H1 (cell line): ENCODE measurements at regions not wholly inside any gene's neighbourhood (a gene's known extent, or its start where the extent isn't known, plus 50 kb on each side); places are given as distances from the start of the nearest gene placed in this dataset.

Source experiments
- CTCF ChIA-PET: fragments of 300-600 bp; sonication (Branson Sonifier 250); formaldehyde crosslinking; loops from one replicate; lab custom pipeline; 2021; ENCODE audit not compliant: partially characterized antibody; lab: Charles Lee
- POLR2A ChIA-PET: fragments of 300-600 bp; sonication (Branson Sonifier 250); formaldehyde crosslinking; loops from one replicate; lab custom pipeline; 2021; ENCODE audit warnings: inconsistent platforms; ENCODE audit not compliant: partially characterized antibody; lab: Charles Lee
- DNase-seq, 2 experiments: peaks; one replicate each; pipeline versions ENCODE4 v3.0.0 to v3.0.0-alpha.2; 2010 to 2022; ENCODE audit warnings: low spot score in 2 of 2, low read depth in 1 of 2, mixed read lengths in 1 of 2
- FAIRE-seq: peaks from 2 replicates; lab custom pipeline; 2011; peaks lifted over from hg19 to GRCh38; lab: Jason Lieb, UNC
- H2AFZ ChIP-seq: 2 replicates; pipeline ENCODE4 v1.8.1; 2012; ENCODE audit warnings: low read length, inconsistent platforms
- H2AK5ac ChIP-seq: 2 replicates; pipeline ENCODE4 v1.6.1; 2013; ENCODE audit warnings: low read depth, low read length
- H2BK120ac ChIP-seq: replicated peaks from 2 replicates; pipeline ENCODE3; 2013; ENCODE audit warnings: low read depth, low read length, inconsistent platforms
- H2BK12ac ChIP-seq: 2 replicates; pipeline ENCODE4 v1.6.1; 2013; ENCODE audit warnings: low read depth, low read length
- H2BK15ac ChIP-seq: 2 replicates; pipeline ENCODE4 v1.6.1; 2013; ENCODE audit warnings: low read length
- H2BK20ac ChIP-seq: 2 replicates; pipeline ENCODE4 v1.6.1; 2013; ENCODE audit warnings: low read length
- H2BK5ac ChIP-seq: 2 replicates; pipeline ENCODE4 v1.6.1; 2013; ENCODE audit warnings: low read depth, low read length
- H3K14ac ChIP-seq: 2 replicates; pipeline ENCODE4 v1.6.1; 2013; ENCODE audit warnings: inconsistent platforms; ENCODE audit not compliant: insufficient read length
- H3K18ac ChIP-seq: 2 replicates; pipeline ENCODE4 v1.6.1; 2013; ENCODE audit warnings: low read length; ENCODE audit errors: extremely low read depth
- H3K23ac ChIP-seq: 2 replicates; pipeline ENCODE4 v1.6.1; 2013; ENCODE audit warnings: inconsistent platforms; ENCODE audit not compliant: insufficient read length
- H3K23me2 ChIP-seq: 2 replicates; pipeline ENCODE4 v1.6.1; 2013; ENCODE audit warnings: low read depth, low read length
- H3K27ac ChIP-seq: 2 replicates; pipeline ENCODE4 v1.6.1; 2011; ENCODE audit warnings: low read depth, low read length, inconsistent platforms
- H3K27me3 ChIP-seq, 4 experiments: replicated peaks in 1 of 4; 1 replicate in 1 of 4; 2 replicates in 3 of 4; pipeline versions ENCODE4 v1.6.1 to v1.8.1; 2011 to 2013; ENCODE audit warnings: low read length in 3 of 4, mild to moderate bottlenecking in 3 of 4, inconsistent platforms in 2 of 4, mixed read lengths in 2 of 4, moderate library complexity in 1 of 4; ENCODE audit not compliant: control insufficient read depth in 3 of 4, insufficient read depth in 3 of 4; ENCODE audit errors: extremely low read depth in 1 of 4
- H3K36me3 ChIP-seq, 4 experiments: 2 replicates each; pipeline versions ENCODE4 v1.6.1 to v1.8.1; 2011 to 2013; ENCODE audit warnings: mild to moderate bottlenecking in 4 of 4, low read length in 3 of 4, moderate library complexity in 2 of 4, control low read depth in 1 of 4, inconsistent platforms in 1 of 4; ENCODE audit not compliant: insufficient read depth in 4 of 4, control insufficient read depth in 2 of 4
- H3K4ac ChIP-seq: replicated peaks from 2 replicates; pipeline ENCODE3; 2013; ENCODE audit warnings: low read length, low read depth, mixed read lengths, inconsistent platforms; ENCODE audit not compliant: insufficient read length
- H3K4me1 ChIP-seq, 4 experiments: replicated peaks in 1 of 4; 1 replicate in 1 of 4; 2 replicates in 3 of 4; pipeline versions ENCODE4 v1.6.1 to v1.8.1; 2011 to 2013; ENCODE audit warnings: low read length in 3 of 4, inconsistent platforms in 2 of 4, mixed read lengths in 1 of 4; ENCODE audit not compliant: insufficient read depth in 4 of 4, control insufficient read depth in 3 of 4
- H3K4me2 ChIP-seq, 2 experiments: 2 replicates each; pipeline versions ENCODE4 v1.6.1 to v1.8.1; 2011 to 2013; ENCODE audit warnings: low read depth in 2 of 2, low read length in 2 of 2, control low read depth in 1 of 2, inconsistent platforms in 1 of 2, mild to moderate bottlenecking in 1 of 2; ENCODE audit not compliant: insufficient read depth in 1 of 2
- H3K4me3 ChIP-seq, 4 experiments: fragments of 200-600, 300-600 bp in 1 of 4; sonication (generic), shearing (Covaris generic), sonication (Bioruptor Twin) in 1 of 4; 2 replicates each; pipeline versions ENCODE4 v1.5.1 to v1.8.1; 2011 to 2016; ENCODE audit warnings: low read length in 4 of 4, low read depth in 3 of 4, control low read depth in 2 of 4, inconsistent platforms in 2 of 4, mild to moderate bottlenecking in 2 of 4, mixed read lengths in 1 of 4, moderate library complexity in 1 of 4; ENCODE audit not compliant: insufficient read depth in 2 of 4; ENCODE audit errors: extremely low read depth in 1 of 4
- H3K56ac ChIP-seq: replicated peaks from 2 replicates; pipeline ENCODE3; 2013; ENCODE audit warnings: low read depth, mild to moderate bottlenecking, mixed read lengths, low read length, inconsistent platforms; ENCODE audit not compliant: insufficient read length
- H3K79me1 ChIP-seq: 2 replicates; pipeline ENCODE4 v1.6.1; 2013; ENCODE audit warnings: low read depth, low read length, control low read depth
- H3K79me2 ChIP-seq, 2 experiments: 2 replicates each; pipeline versions ENCODE4 v1.6.1 to v1.8.1; 2012 to 2013; ENCODE audit warnings: low read length in 2 of 2, mild to moderate bottlenecking in 2 of 2, inconsistent platforms in 1 of 2; ENCODE audit not compliant: insufficient read depth in 2 of 2, control insufficient read depth in 1 of 2
- H3K9ac ChIP-seq, 4 experiments: replicated peaks in 1 of 4; 1 replicate in 1 of 4; 2 replicates in 3 of 4; pipeline versions ENCODE4 v1.6.1 to v1.8.1; 2011 to 2013; ENCODE audit warnings: low read depth in 3 of 4, low read length in 3 of 4, control low read depth in 2 of 4, mild to moderate bottlenecking in 2 of 4, moderate library complexity in 2 of 4, inconsistent platforms in 1 of 4; ENCODE audit errors: extremely low read depth in 1 of 4
- H3K9me3 ChIP-seq, 2 experiments: 2 replicates each; pipeline versions ENCODE4 v1.6.1 to v1.8.1; 2012 to 2013; ENCODE audit warnings: mild to moderate bottlenecking in 2 of 2, moderate library complexity in 2 of 2, control low read depth in 1 of 2, inconsistent platforms in 1 of 2, low read depth in 1 of 2, low read length in 1 of 2, mixed read lengths in 1 of 2; ENCODE audit not compliant: insufficient read depth in 2 of 2
- H4K20me1 ChIP-seq, 2 experiments: replicated peaks in 1 of 2; 2 replicates each; pipeline versions ENCODE3 to v1.8.1; 2011 to 2013; ENCODE audit warnings: inconsistent platforms in 2 of 2, low read length in 2 of 2, mild to moderate bottlenecking in 1 of 2; ENCODE audit not compliant: insufficient read depth in 2 of 2, control insufficient read depth in 1 of 2
- H4K5ac ChIP-seq: 2 replicates; pipeline ENCODE4 v1.6.1; 2013; ENCODE audit warnings: low read length, low read depth, mixed read lengths, inconsistent platforms; ENCODE audit not compliant: insufficient read length
- H4K8ac ChIP-seq: 2 replicates; pipeline ENCODE4 v1.8.0; 2013; ENCODE audit warnings: mild to moderate bottlenecking, moderate library complexity, low read length, inconsistent platforms; ENCODE audit not compliant: insufficient read depth; ENCODE audit errors: extremely low read depth
- H4K91ac ChIP-seq: replicated peaks from 2 replicates; pipeline ENCODE3; 2013; ENCODE audit warnings: low read length, mixed read lengths, inconsistent platforms; ENCODE audit not compliant: insufficient read length
- BCL11A ChIP-seq, 2 experiments: IDR thresholded peaks; one replicate each; pipeline ENCODE4 v1.6.1; 2011; ENCODE audit warnings: low read depth in 2 of 2, low read length in 2 of 2, mild to moderate bottlenecking in 2 of 2
- BRCA1 ChIP-seq: IDR thresholded peaks from 2 replicates; pipeline ENCODE4 v1.6.1; 2012; ENCODE audit warnings: low read depth, low read length, improper control_type of control experiment
- CEBPB ChIP-seq: IDR thresholded peaks from 2 replicates; pipeline ENCODE4 v1.6.1; 2012; ENCODE audit warnings: low read depth, low read length
- CTCF ChIP-seq, 3 experiments: IDR thresholded peaks; 1 replicate in 2 of 3; 2 replicates in 1 of 3; pipeline versions ENCODE4 v1.5.1 to v1.6.1; 2011; ENCODE audit warnings: low read length in 3 of 3, mild to moderate bottlenecking in 3 of 3, inconsistent platforms in 2 of 3, low read depth in 1 of 3, moderate library complexity in 1 of 3; ENCODE audit not compliant: insufficient read depth in 1 of 3; ENCODE audit errors: control extremely low read depth in 1 of 3
- JUND ChIP-seq: IDR thresholded peaks from 2 replicates; pipeline ENCODE4 v1.6.1; 2011; ENCODE audit warnings: mild to moderate bottlenecking, improper control_type of control experiment, low read length
- RAD21 ChIP-seq, 2 experiments: IDR thresholded peaks in 1 of 2; conservative IDR thresholded peaks in 1 of 2; 2 replicates each; pipeline ENCODE4 v1.6.1; 2011; ENCODE audit warnings: low read depth in 2 of 2, low read length in 2 of 2, improper control_type of control experiment in 1 of 2, inconsistent platforms in 1 of 2, mild to moderate bottlenecking in 1 of 2, moderate library complexity in 1 of 2
- RNF2 ChIP-seq: fragments of 200-900, 300-1000 bp; sonication (generic); IDR thresholded peaks from 2 replicates; pipeline ENCODE4 v1.7.1; 2016; ENCODE audit warnings: borderline replicate concordance, low read depth, mild to moderate bottlenecking, antibody characterized with exemption, low read length; ENCODE audit not compliant: poor library complexity, severe bottlenecking; ENCODE audit errors: missing control alignments
- WGBS, 2 experiments: shearing (Covaris generic) in 1 of 2; methylation state at CpG; one replicate each; pipeline versions ENCODE4 v1.1.6 to v1.1.7; 2013 to 2015; ENCODE audit warnings: low lambda C conversion rate in 2 of 2, mixed read lengths in 2 of 2, inconsistent platforms in 1 of 2, low coverage in 1 of 2, missing lambda C conversion rate in 1 of 2; ENCODE audit not compliant: insufficient replicate concordance in 2 of 2, insufficient coverage in 1 of 2, insufficient read length in 1 of 2; ENCODE audit errors: extremely low coverage in 1 of 2, missing lambda C conversion rate in 1 of 2; 5-methylcytosine and 5-hydroxymethylcytosine counted together

GRCh38 chrX:36908801-36909675 is 99.1 kb upstream of the FAM47C start:
- H3K79me1 ChIP-seq, result no peaks in the 10 kb centered on the region
- no peak overlapping the region for H2AK5ac ChIP-seq
- FAIRE-seq, result no peak
- peaks cover 0 to 6% of the 10 kb centered on the region in 2 experiments; a peak in 1 of 4 replicates for H3K9me3 ChIP-seq
- H3K27me3 ChIP-seq, result no peaks in the 10 kb centered on the region
- H3K27ac ChIP-seq, result no peak overlapping the region
- TF ChIP-seq CEBPB (no peak), BRCA1 (no peak), JUND (no peak), RAD21 (IDR thresholded peaks at IDR 0.05 in 1 of 2, conservative IDR thresholded peaks at IDR 0.05 in 1 of 2; ENCODE audit: low read depth in 2 of 2, low read length in 2 of 2) (peak; percentile 5 to 35; a peak in 2 of 4 replicates), RNF2 (no peak), CTCF (IDR thresholded peaks at IDR 0.05; ENCODE audit: control extremely low read depth in 1 of 3, insufficient read depth in 1 of 3, low read depth in 1 of 3, low read length in 3 of 3) (peak in 2 of 3 experiments; percentile 27 to 31; a peak in 2 of 4 replicates), BCL11A (IDR thresholded peaks at IDR 0.05; ENCODE audit: low read depth in 2 of 2, low read length in 2 of 2) (no peak)
- H2BK20ac ChIP-seq, result no peak overlapping the region
- H2BK12ac ChIP-seq, result no peak overlapping the region
- WGBS, 2 experiments, result 68% methylated on average over 6 of the region's 6 CpGs; no CpG with 5 or more reads in 1 of the 2 experiments
- H2BK5ac ChIP-seq, result no peak overlapping the region
- no peaks in the 10 kb centered on the region for H3K4me1 ChIP-seq
- no peak for DNase-seq
- no peak overlapping the region for H3K23ac ChIP-seq
- H3K4me3 ChIP-seq, result no peak overlapping the region
- no peak overlapping the region for H3K4ac ChIP-seq
- POLR2A ChIA-PET, result no interaction called here
- H2BK15ac ChIP-seq, result no peak overlapping the region
- H3K18ac ChIP-seq, result no peak overlapping the region
- no peak overlapping the region for H4K91ac ChIP-seq
- H3K9ac ChIP-seq, result no peak overlapping the region
- no peaks in the 10 kb centered on the region for H3K36me3 ChIP-seq
- no peak overlapping the region for H2BK120ac ChIP-seq
- H4K5ac ChIP-seq, result no peak overlapping the region
- H3K79me2 ChIP-seq, result no peaks in the 10 kb centered on the region
- no peaks in the 10 kb centered on the region for H4K20me1 ChIP-seq
- H3K4me2 ChIP-seq, result no peak overlapping the region
- H4K8ac ChIP-seq, result no peak overlapping the region
- H3K56ac ChIP-seq, result no peak overlapping the region
- H2AFZ ChIP-seq, result no peak overlapping the region
- H3K23me2 ChIP-seq, result no peaks in the 10 kb centered on the region
- CTCF ChIA-PET, result interaction anchor here (0.7 to 1.7 kb wide), 4 partner anchors 9 to 1357 kb away, joined by 3 to 6 read pairs (median 3); no protein-coding TSS in a partner anchor
- no peak overlapping the region for H3K14ac ChIP-seq
